GM12801 (cell line): ENCODE measurements at regions not wholly inside any gene's neighbourhood (a gene's known extent, or its start where the extent isn't known, plus 50 kb on each side); places are given as distances from the start of the nearest gene placed in this dataset.

ENCODE experiments used
- CTCF ChIP-seq: IDR thresholded peaks from one replicate; pipeline ENCODE4 v1.5.1; 2011; ENCODE audit warnings: control low read depth; ENCODE audit not compliant: insufficient read length; ENCODE audit errors: extremely low read depth

GRCh38 chr15:31727612-31728011, 302.7 kb upstream of the CHRNA7 start:
- no peak for TF ChIP-seq CTCF

GRCh38 chr15:31732726-31733125, 297.6 kb upstream of the CHRNA7 start:
- TF ChIP-seq CTCF, result no peak

DNA sequence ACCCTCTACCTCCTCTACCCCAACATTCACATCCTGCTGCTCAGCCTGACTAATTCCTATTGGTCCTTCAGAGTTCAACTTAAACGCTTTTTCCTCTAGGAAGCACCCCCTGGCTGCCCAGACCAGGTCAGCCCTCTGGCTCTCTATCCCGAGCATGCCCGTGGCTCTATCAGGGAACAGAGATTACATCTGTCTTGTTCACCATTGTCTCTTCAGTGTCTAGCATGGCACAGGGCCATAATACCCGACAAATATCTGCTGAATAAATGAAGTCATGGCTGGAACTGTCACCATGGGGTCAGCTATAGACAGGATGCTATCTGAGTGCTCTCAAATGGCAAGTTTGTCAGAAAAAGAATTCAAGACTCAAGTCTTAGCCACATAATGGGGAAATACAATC, 296.9 kb upstream of the CHRNA7 start:
- no peak for TF ChIP-seq CTCF

DNA sequence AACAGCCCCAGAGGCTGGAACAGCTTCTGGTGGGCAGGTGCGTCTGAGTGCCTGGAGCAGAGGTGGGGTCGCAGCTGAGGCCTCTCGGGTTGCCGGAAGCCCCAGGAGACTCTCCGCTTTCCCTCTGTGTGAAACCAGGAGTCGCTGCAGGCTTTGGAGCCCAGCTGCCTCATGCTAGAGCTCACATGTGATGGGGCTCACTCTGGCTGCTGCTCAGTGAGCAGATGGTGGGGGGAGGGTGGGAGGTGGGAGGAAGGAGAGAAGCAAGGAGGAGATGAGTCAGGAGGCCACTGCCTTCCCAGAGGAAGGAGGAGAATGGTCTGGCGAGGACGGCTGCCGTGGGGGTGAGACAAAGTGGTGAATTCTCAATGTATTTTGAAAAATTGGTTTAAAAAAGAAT, 290.1 kb upstream of the CHRNA7 start:
- no peak for TF ChIP-seq CTCF

- TF ChIP-seq CTCF, result no peak
Measured at GRCh38 chr15:31745841-31746240, 284.5 kb upstream of the CHRNA7 start.

- TF ChIP-seq CTCF, result no peak
Measured at GRCh38 chr15:31752065-31752762, 278.1 kb upstream of the CHRNA7 start.

DNA sequence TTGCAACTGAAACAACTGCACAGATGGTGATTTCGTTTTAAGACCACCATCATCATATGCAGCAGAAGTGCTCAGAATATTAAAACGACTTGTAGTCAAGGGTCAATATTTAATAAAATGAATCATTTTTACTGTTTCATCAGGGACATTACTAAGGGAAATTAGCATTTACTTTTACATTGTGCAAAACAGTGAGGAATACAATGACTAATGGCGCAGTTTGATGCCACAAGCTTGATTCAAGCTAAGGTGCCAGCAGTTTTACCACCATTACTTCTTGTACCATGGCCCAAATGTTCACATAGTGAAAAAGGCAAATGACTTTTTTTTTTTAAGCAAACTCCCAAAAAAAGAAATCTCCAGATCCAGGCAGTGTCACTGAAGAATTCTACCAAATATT, 277.4 kb upstream of the CHRNA7 start:
- TF ChIP-seq CTCF, result no peak
